ENCODE measurements at regions not wholly inside any gene's neighbourhood (a gene's known extent, or its start where the extent isn't known, plus 50 kb on each side); places are given as distances from the start of the nearest gene placed in this dataset.

- H3K27ac ChIP-seq, result no peak overlapping the region
- TF ChIP-seq, protein P1, sequence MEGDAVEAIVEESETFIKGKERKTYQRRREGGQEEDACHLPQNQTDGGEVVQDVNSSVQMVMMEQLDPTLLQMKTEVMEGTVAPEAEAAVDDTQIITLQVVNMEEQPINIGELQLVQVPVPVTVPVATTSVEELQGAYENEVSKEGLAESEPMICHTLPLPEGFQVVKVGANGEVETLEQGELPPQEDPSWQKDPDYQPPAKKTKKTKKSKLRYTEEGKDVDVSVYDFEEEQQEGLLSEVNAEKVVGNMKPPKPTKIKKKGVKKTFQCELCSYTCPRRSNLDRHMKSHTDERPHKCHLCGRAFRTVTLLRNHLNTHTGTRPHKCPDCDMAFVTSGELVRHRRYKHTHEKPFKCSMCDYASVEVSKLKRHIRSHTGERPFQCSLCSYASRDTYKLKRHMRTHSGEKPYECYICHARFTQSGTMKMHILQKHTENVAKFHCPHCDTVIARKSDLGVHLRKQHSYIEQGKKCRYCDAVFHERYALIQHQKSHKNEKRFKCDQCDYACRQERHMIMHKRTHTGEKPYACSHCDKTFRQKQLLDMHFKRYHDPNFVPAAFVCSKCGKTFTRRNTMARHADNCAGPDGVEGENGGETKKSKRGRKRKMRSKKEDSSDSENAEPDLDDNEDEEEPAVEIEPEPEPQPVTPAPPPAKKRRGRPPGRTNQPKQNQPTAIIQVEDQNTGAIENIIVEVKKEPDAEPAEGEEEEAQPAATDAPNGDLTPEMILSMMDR (conservative IDR thresholded peaks at IDR 0.05), result no peak
- no peak for TF ChIP-seq ZFX (IDR thresholded peaks at IDR 0.05)
Observed at GRCh38 chr14:87457720-87458119, 535.3 kb downstream of the GALC start.

DNA sequence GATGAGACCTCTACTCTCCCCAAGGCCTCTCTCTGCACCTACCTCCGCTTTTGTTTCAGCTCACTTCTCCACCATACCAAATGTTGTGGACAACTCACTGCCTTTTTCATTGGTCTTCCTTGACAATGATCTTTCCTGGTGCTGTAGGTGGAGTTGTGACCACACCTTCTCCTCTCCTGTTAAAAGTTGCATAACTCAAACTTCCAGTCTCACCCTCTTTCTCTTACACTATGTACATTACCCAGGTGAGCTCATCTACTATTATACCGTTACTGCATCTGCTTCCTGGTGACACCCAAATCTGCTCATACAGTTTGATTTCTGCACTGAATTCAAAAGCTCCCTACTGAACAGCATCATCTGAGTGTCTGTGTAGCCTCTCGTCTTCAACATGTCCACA is 542.8 kb downstream of the GALC start:
- TF ChIP-seq, protein P1 (conservative IDR thresholded peaks at IDR 0.05), result no peak
- TF ChIP-seq ZFX (IDR thresholded peaks at IDR 0.05), result no peak
- H3K27ac ChIP-seq, result no peak overlapping the region

- TF ChIP-seq, protein P1 (conservative IDR thresholded peaks at IDR 0.05), result no peak
- no peak for TF ChIP-seq ZFX (IDR thresholded peaks at IDR 0.05)
- no peak overlapping the region for H3K27ac ChIP-seq
Observed at GRCh38 chr14:87449016-87449415, 544.0 kb downstream of the GALC start.

GRCh38 chr14:87443787-87444186 is 549.2 kb downstream of the GALC start:
- TF ChIP-seq ZFX (IDR thresholded peaks at IDR 0.05), result no peak
- TF ChIP-seq, protein P1 (conservative IDR thresholded peaks at IDR 0.05), result no peak
- no peak overlapping the region for H3K27ac ChIP-seq

DNA sequence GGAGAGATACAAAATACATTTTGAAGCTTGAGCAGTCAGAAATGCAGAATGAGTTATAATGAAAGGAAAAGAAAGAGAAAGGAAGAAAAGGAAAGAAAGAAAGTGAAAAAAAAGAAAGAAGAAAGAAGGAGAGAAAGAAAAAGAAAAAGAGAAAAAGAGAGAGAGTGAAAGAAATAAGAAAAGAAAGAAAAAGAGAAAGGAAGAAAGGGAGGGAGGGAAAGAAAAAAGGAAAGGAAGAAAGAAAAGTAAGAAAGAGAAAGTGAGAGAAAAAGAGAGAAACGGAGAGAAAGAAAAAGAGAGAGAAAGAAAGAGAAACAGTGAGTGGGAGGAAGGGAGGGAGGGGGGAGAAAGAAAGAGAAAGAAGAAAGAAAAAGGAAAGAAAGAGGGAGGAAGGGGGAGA is 549.9 kb downstream of the GALC start:
- H3K27ac ChIP-seq, result no peak overlapping the region
- TF ChIP-seq, protein P1 (conservative IDR thresholded peaks at IDR 0.05), result no peak
- no peak for TF ChIP-seq ZFX (IDR thresholded peaks at IDR 0.05)

GRCh38 chr14:87437158-87437557 is 555.8 kb downstream of the GALC start:
- no peak overlapping the region for H3K27ac ChIP-seq
- TF ChIP-seq, protein P1 (conservative IDR thresholded peaks at IDR 0.05), result no peak
- no peak for TF ChIP-seq ZFX (IDR thresholded peaks at IDR 0.05)

GRCh38 chr14:87434680-87435079 is 558.3 kb downstream of the GALC start:
- no peak for TF ChIP-seq ZFX (IDR thresholded peaks at IDR 0.05)
- TF ChIP-seq, protein P1 (conservative IDR thresholded peaks at IDR 0.05), result no peak
- H3K27ac ChIP-seq, result no peak overlapping the region; the same call in 1 of the 2 replicates

Measured in C4-2B (cell line).